SK-N-SH treated with all-trans-retinoic acid at 6 μM for 48 hours (cell line): ENCODE measurements at regions not wholly inside any gene's neighbourhood (a gene's known extent, or its start where the extent isn't known, plus 50 kb on each side); places are given as distances from the start of the nearest gene placed in this dataset.

Source experiments
- ATAC-seq: fragments of 200-7000 bp; cut with Tn5 transposase; 3 replicates; pipeline ENCODE4 v1.9.1; 2020; ENCODE audit warnings: mild to moderate bottlenecking, moderate library complexity
- ARNTL ChIP-seq: fragments of 450-650 bp; formaldehyde crosslinking; IDR thresholded peaks from 2 replicates; pipeline ENCODE4 v1.5.0; 2020; ENCODE audit warnings: low read depth, mild to moderate bottlenecking, moderate library complexity, borderline replicate concordance
- BACH2 ChIP-seq: fragments of 250-450 bp; sonication (Bioruptor Pico); IDR thresholded peaks from 2 replicates; pipeline ENCODE4 v1.9.0; 2021; ENCODE audit warnings: mild to moderate bottlenecking, borderline replicate concordance
- CREB5 ChIP-seq: fragments of 250-450 bp; sonication (Bioruptor Pico); IDR thresholded peaks from 2 replicates; pipeline ENCODE4 v1.5.1; 2020; ENCODE audit warnings: low read depth, mild to moderate bottlenecking, moderate library complexity
- CSDC2 ChIP-seq: fragments of 250-450 bp; sonication (Bioruptor Pico); IDR thresholded peaks from 2 replicates; pipeline ENCODE4 v1.5.0; 2020; ENCODE audit warnings: mild to moderate bottlenecking, moderate library complexity
- ESRRG ChIP-seq: fragments of 250-450 bp; sonication (Bioruptor Pico); IDR thresholded peaks from 2 replicates; pipeline ENCODE4 v1.6.1; 2021; ENCODE audit warnings: mild to moderate bottlenecking
- GLIS3 ChIP-seq: fragments of 250-450 bp; sonication (Bioruptor Pico); IDR thresholded peaks from 2 replicates; pipeline ENCODE4 v1.5.0; 2020; ENCODE audit warnings: mild to moderate bottlenecking, moderate library complexity
- ISL1 ChIP-seq: fragments of 250-450 bp; sonication (Bioruptor Pico); IDR thresholded peaks from 2 replicates; pipeline ENCODE4 v2.1.2; 2022; ENCODE audit warnings: mild to moderate bottlenecking, moderate library complexity
- OSR1 ChIP-seq: fragments of 250-450 bp; sonication (Bioruptor Pico); IDR thresholded peaks from 2 replicates; pipeline ENCODE4 v1.8.0; 2022; ENCODE audit warnings: moderate library complexity, mild to moderate bottlenecking, inconsistent platforms
- PATZ1 ChIP-seq: fragments of 250-450 bp; sonication (Bioruptor Pico); IDR thresholded peaks from 2 replicates; pipeline ENCODE4 v1.8.0; 2020; ENCODE audit warnings: mild to moderate bottlenecking, moderate library complexity, borderline replicate concordance
- POU6F1 ChIP-seq: fragments of 250-450 bp; sonication (Bioruptor Pico); IDR thresholded peaks from 2 replicates; pipeline ENCODE4 v1.8.0; 2021; ENCODE audit warnings: low read depth, mild to moderate bottlenecking, moderate library complexity, borderline replicate concordance
- RARB ChIP-seq: fragments of 250-450 bp; sonication (Bioruptor Pico); IDR thresholded peaks from 2 replicates; pipeline ENCODE4 v1.8.0; 2021; ENCODE audit warnings: mild to moderate bottlenecking, moderate library complexity
- SNAI2 ChIP-seq: fragments of 250-450 bp; sonication (Bioruptor Pico); IDR thresholded peaks from 2 replicates; pipeline ENCODE4 v1.5.0; 2020; ENCODE audit warnings: mild to moderate bottlenecking, moderate library complexity
- TCF4 ChIP-seq: fragments of 250-450 bp; sonication (Bioruptor Pico); IDR thresholded peaks from 2 replicates; pipeline ENCODE4 v1.8.0; 2021; ENCODE audit warnings: mild to moderate bottlenecking, moderate library complexity, borderline replicate concordance
- TOX ChIP-seq: fragments of 250-450 bp; sonication (Bioruptor Pico); IDR thresholded peaks from 2 replicates; pipeline ENCODE4 v1.8.0; 2021; ENCODE audit warnings: mild to moderate bottlenecking, moderate library complexity, borderline replicate concordance
- TSHZ2 ChIP-seq: fragments of 250-450 bp; sonication (Bioruptor Pico); IDR thresholded peaks from 2 replicates; pipeline ENCODE4 v1.5.0; 2020; ENCODE audit warnings: mild to moderate bottlenecking, moderate library complexity
- ZC3H10 ChIP-seq: fragments of 250-450 bp; sonication (Bioruptor Pico); IDR thresholded peaks from 2 replicates; pipeline ENCODE4 v1.5.1; 2021; ENCODE audit warnings: mild to moderate bottlenecking, moderate library complexity
- ZFP3 ChIP-seq: fragments of 250-450 bp; sonication (Bioruptor Pico); IDR thresholded peaks from 2 replicates; pipeline ENCODE4 v1.5.0; 2020; ENCODE audit warnings: mild to moderate bottlenecking, moderate library complexity
- ZFP30 ChIP-seq: fragments of 450-650 bp; formaldehyde crosslinking; IDR thresholded peaks from 2 replicates; pipeline ENCODE4 v1.5.0; 2022; ENCODE audit warnings: mild to moderate bottlenecking, moderate library complexity
- ZNF565 ChIP-seq: fragments of 450-650 bp; formaldehyde crosslinking; conservative IDR thresholded peaks from 2 replicates; pipeline ENCODE4 v1.5.0; 2020; ENCODE audit warnings: low read depth, mild to moderate bottlenecking, moderate library complexity
- ZNF70 ChIP-seq: fragments of 450-650 bp; formaldehyde crosslinking; IDR thresholded peaks from 2 replicates; pipeline ENCODE4 v1.5.0; 2020; ENCODE audit warnings: mild to moderate bottlenecking, moderate library complexity
- ZNF8 ChIP-seq: fragments of 450-650 bp; formaldehyde crosslinking; IDR thresholded peaks from 2 replicates; pipeline ENCODE4 v1.5.0; 2020; ENCODE audit warnings: mild to moderate bottlenecking, moderate library complexity

- TF ChIP-seq TOX (CRISPR knock-in tag): no peak
Measured at GRCh38 chr1:177589166-177589565, 380.7 kb downstream of the SEC16B start (continued).

- no peak for ATAC-seq
- TF ChIP-seq TCF4: no peak
- no peak for TF ChIP-seq ZNF565 (CRISPR knock-in tag)
- no peak for TF ChIP-seq TSHZ2 (CRISPR knock-in tag)
- TF ChIP-seq ISL1 (CRISPR knock-in tag): no peak
- TF ChIP-seq ZNF8 (CRISPR knock-in tag): no peak
- no peak for TF ChIP-seq ZFP30
- no peak for TF ChIP-seq TOX (CRISPR knock-in tag)
- no peak for TF ChIP-seq ZNF70 (CRISPR knock-in tag)
- no peak for TF ChIP-seq CSDC2 (CRISPR knock-in tag)
- no peak for TF ChIP-seq PATZ1 (CRISPR knock-in tag)
- no peak for TF ChIP-seq ZC3H10
- no peak for TF ChIP-seq ESRRG (CRISPR knock-in tag)
- TF ChIP-seq CREB5 (CRISPR knock-in tag): no peak
- TF ChIP-seq POU6F1 (CRISPR knock-in tag): no peak
- no peak for TF ChIP-seq ZFP3 (CRISPR knock-in tag)
- no peak for TF ChIP-seq GLIS3 (CRISPR knock-in tag)
- no peak for TF ChIP-seq RARB (CRISPR knock-in tag)
- no peak for TF ChIP-seq SNAI2
- TF ChIP-seq OSR1: no peak
Measured at GRCh38 chr1:177586429-177586828, 383.4 kb downstream of the SEC16B start.

GRCh38 chr1:177585302-177586220 is 384.3 kb downstream of the SEC16B start:
- ATAC-seq: no peak
- TF ChIP-seq TSHZ2 (CRISPR knock-in tag) (no peak), BACH2 (CRISPR knock-in tag) (no peak), RARB (CRISPR knock-in tag) (no peak), SNAI2 (no peak), ZFP30 (no peak), CSDC2 (CRISPR knock-in tag) (no peak), CREB5 (CRISPR knock-in tag) (no peak), ARNTL (CRISPR knock-in tag) (no peak), ESRRG (CRISPR knock-in tag) (no peak), ZFP3 (CRISPR knock-in tag) (no peak), OSR1 (no peak), ZC3H10 (no peak), ISL1 (CRISPR knock-in tag) (no peak)
- TF ChIP-seq, all 23 proteins: peak for 0
